ENCODE measurements at regions not wholly inside any gene's neighbourhood (a gene's known extent, or its start where the extent isn't known, plus 50 kb on each side); places are given as distances from the start of the nearest gene placed in this dataset.

- FAIRE-seq (no peak), DNase-seq (ENCODE audit: low read depth) (peak; percentile 4)
- no peaks in the 10 kb centered on the region for H3K36me3 ChIP-seq (ENCODE audit: control insufficient read depth, insufficient read depth, low read length)
- no peak for TF ChIP-seq CTCF (IDR thresholded peaks at IDR 0.05; ENCODE audit: insufficient read depth, low read length, severe bottlenecking)
- no peak overlapping the region for H3K4me3 ChIP-seq (ENCODE audit: low read depth, low read length)
- no peaks in the 10 kb centered on the region for H3K27me3 ChIP-seq (ENCODE audit: control insufficient read depth, insufficient read depth, low read length)
Measured at GRCh38 chrX:121146059-121146628, 98.7 kb downstream of the GLUD2 start.

- FAIRE-seq (no peak), DNase-seq (ENCODE audit: low read depth) (no peak)
- Histone ChIP-seq H3K36me3 (ENCODE audit: control insufficient read depth, insufficient read depth, low read length) (no peaks in the 10 kb centered on the region), H3K27me3 (ENCODE audit: control insufficient read depth, insufficient read depth, low read length) (no peaks in the 10 kb centered on the region), H3K4me3 (ENCODE audit: low read depth, low read length) (no peak overlapping the region)
- no peak for TF ChIP-seq CTCF (IDR thresholded peaks at IDR 0.05; ENCODE audit: insufficient read depth, low read length, severe bottlenecking)
Measured at GRCh38 chrX:121150217-121150616, 102.8 kb downstream of the GLUD2 start.

- Histone ChIP-seq H3K4me3 (ENCODE audit: low read depth, low read length) (no peak overlapping the region), H3K36me3 (ENCODE audit: control insufficient read depth, insufficient read depth, low read length) (no peaks in the 10 kb centered on the region), H3K27me3 (ENCODE audit: control insufficient read depth, insufficient read depth, low read length) (no peaks in the 10 kb centered on the region)
- no peak for FAIRE-seq
- no peak for DNase-seq (ENCODE audit: low read depth)
- TF ChIP-seq CTCF (IDR thresholded peaks at IDR 0.05; ENCODE audit: insufficient read depth, low read length, severe bottlenecking) = no peak
Measured at GRCh38 chrX:121151293-121151692, 103.9 kb downstream of the GLUD2 start.

- no peaks in the 10 kb centered on the region for H3K27me3 ChIP-seq (ENCODE audit: control insufficient read depth, insufficient read depth, low read length)
- TF ChIP-seq CTCF (IDR thresholded peaks at IDR 0.05; ENCODE audit: insufficient read depth, low read length, severe bottlenecking) = no peak
- FAIRE-seq = no peak
- no peak for DNase-seq (ENCODE audit: low read depth)
- H3K36me3 ChIP-seq (ENCODE audit: control insufficient read depth, insufficient read depth, low read length) = no peaks in the 10 kb centered on the region
- no peak overlapping the region for H3K4me3 ChIP-seq (ENCODE audit: low read depth, low read length)
Measured at GRCh38 chrX:121154858-121155404, 107.5 kb downstream of the GLUD2 start.

- TF ChIP-seq CTCF (IDR thresholded peaks at IDR 0.05; ENCODE audit: insufficient read depth, low read length, severe bottlenecking) = no peak
- FAIRE-seq (no peak), DNase-seq (ENCODE audit: low read depth) (peak; percentile 1)
- H3K36me3 ChIP-seq (ENCODE audit: control insufficient read depth, insufficient read depth, low read length) = no peaks in the 10 kb centered on the region
- H3K4me3 ChIP-seq (ENCODE audit: low read depth, low read length) = no peak overlapping the region
- H3K27me3 ChIP-seq (ENCODE audit: control insufficient read depth, insufficient read depth, low read length) = no peaks in the 10 kb centered on the region
Measured at GRCh38 chrX:121160987-121161386, 113.6 kb downstream of the GLUD2 start.

- no peak for TF ChIP-seq CTCF (IDR thresholded peaks at IDR 0.05; ENCODE audit: insufficient read depth, low read length, severe bottlenecking)
- Histone ChIP-seq H3K36me3 (ENCODE audit: control insufficient read depth, insufficient read depth, low read length) (no peaks in the 10 kb centered on the region), H3K27me3 (ENCODE audit: control insufficient read depth, insufficient read depth, low read length) (no peaks in the 10 kb centered on the region), H3K4me3 (ENCODE audit: low read depth, low read length) (no peak overlapping the region)
- FAIRE-seq (no peak), DNase-seq (ENCODE audit: low read depth) (no peak)
Measured at GRCh38 chrX:121161501-121161933, 114.1 kb downstream of the GLUD2 start.
